HG02973 (cell line): ENCODE measurements at regions not wholly inside any gene's neighbourhood (a gene's known extent, or its start where the extent isn't known, plus 50 kb on each side); places are given as distances from the start of the nearest gene placed in this dataset.
"Not testable (repeated sequence)": the region's sequence is repeated elsewhere in the genome, so short reads cannot be mapped to it uniquely, and the experiment has no call there.

Experiments
- ATAC-seq: cut with Tn5 transposase; IDR thresholded peaks from one replicate; pipeline ENCODE4 v1.9.1; 2021; ENCODE audit warnings: moderate library complexity; ENCODE audit not compliant: unreplicated experiment

- no peak for ATAC-seq
Observed at GRCh38 chr2:194095359-194095758, 1561.7 kb upstream of the SLC39A10 start.

DNA sequence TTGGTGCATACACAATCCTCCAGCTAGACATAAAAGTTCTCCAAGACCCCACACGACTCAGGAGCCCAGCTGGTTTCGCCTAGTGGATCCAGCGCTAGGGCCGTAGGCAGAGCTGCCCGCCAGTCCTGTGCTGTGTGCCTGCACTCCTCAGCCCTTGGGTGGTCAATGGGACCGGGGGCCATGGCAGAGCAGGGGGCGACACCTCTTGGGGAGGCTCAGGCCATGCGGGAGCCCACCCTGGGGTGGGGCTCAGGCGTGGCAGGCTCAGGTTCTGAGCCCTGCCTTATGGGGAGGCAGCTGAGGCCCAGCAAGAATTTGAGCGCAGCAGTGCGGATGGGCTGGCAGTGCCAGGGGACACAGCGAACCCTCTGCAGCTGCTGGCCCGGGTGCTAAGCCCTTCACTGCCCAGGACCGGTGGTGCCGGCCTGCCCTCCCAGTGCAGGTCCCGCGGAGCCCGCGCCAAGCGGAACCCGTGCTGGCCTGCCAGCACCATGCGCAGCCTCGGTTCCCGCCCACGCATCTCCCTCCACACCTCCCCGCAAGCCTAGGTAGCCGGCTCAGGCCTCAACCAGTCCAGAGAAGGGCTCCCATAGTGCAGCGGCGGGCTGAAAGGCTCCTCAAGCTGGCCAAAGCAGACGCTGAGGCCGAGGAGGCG lies 1566.6 kb upstream of the SLC39A10 start:
- no peak for ATAC-seq

DNA sequence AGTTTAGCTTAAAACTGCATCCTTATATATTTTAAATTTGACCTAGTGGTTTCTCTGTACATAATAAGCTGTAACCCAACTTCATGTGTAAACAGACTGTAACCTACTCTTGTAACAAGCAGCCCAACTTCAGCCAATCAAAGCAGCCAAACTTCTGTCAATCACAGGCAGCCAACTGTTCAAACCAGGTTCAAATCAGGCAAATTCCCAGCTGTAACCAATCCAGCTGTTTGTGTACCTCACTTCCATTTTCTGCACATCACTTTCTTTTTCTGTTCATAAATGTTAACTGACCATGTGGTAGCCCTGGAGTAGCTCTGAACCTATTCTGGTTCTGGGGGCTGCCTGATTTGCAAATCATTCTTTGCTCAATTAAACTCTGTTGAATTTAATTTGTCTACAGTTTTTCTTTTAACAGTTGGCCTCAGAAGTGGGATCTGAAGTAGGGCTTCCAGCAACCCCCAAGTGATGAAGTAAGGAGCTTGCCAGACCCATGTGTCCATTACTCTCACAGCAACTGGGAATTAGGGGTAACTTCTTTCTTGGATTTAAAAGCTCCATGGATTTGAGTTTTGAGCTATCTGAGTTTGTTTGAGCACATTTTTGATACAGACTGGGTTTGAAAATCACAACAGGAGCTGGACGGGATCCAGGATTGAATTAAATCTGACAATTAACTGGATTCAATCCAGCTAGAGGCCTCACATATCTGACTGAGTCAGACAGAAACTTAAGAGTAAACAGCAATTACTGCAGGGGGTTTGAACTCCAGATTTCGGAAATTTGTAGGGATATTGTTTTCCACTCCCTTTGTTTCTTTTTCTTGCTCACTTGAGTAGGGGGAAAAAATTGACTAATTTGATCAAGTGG lies 1569.7 kb upstream of the SLC39A10 start:
- no peak for ATAC-seq

DNA sequence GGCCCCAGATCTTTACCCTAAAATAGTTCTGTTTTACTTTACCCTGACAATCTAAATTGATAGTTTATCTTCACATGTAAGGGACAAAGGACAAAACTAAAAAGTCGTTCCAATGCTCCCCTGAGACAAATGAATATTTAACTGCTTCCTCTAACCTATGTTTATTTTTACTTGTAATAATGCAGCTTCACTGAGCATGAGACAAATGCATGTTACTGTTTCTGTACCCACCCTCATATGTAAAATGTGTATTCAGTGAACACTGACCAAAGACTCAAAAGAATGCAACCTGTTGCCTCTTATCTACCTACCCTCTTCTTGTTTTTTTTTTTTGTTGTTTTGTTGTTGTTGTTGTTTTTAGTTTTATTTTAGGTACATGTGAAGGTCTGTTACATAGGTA lies 1570.9 kb upstream of the SLC39A10 start:
- no peak for ATAC-seq

DNA sequence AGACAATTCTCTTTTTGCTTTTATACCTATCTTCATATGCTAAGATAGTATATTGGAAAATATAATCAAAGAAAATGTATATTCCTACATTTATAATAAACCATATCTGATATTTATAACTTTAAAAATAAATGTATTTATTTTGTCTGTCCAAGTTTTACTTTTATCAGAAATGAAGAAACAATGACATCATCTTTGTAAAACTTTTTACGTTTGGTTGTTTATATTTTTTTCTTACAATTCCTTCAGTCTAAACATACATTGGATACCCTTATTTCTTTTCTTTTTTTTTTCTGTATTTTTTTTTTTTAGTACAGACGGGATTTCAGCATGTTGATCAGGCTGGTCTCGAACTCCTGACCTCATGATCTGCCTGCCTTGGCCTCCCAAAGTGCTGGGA lies 1577.0 kb upstream of the SLC39A10 start:
- ATAC-seq, result no peak

GRCh38 chr2:194077366-194077765 lies 1579.7 kb upstream of the SLC39A10 start:
- no peak for ATAC-seq

DNA sequence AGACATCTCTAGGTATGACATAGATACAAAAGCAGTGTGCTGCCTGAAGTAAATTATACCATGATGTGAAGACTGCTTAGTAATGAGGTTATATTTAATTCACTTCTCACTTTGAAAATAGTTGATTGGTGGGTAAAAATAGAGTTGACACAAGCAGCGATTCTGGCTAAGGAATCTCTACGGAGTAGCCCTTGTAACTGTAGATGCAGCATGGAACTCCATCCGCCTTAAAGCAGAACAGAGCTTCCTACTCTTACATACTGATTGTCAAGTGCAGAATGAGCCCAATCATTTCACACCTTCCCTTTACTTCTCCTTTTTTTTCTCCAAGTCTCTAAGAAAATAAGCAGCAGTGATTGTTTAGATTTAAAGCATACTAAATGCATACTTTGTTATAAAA lies 1594.6 kb upstream of the SLC39A10 start:
- ATAC-seq, result no peak

- no peak for ATAC-seq
Observed at GRCh38 chr2:194060269-194060668, 1596.8 kb upstream of the SLC39A10 start.

GRCh38 chr2:194054313-194054712 lies 1602.7 kb upstream of the SLC39A10 start:
- no peak for ATAC-seq

DNA sequence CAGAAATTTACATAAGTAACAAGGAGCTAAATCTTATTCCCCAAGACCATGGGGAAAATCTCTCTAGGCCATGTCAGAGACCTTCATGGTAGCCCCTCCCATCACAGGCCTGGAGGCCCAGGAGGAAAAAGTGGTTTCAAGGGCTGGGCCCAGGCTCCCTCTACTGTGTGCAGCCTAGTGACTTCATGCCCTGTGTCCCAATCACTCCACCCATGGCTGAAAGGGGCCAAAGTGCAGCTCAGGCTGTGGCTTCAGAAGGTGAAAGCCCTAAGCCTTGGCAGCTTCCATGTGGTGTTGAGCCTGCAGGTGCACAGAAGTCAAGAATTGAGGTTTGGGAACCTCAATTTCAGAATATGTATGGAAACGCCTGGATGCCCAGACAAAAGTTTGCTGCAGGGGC lies 1612.7 kb upstream of the SLC39A10 start:
- ATAC-seq, result no peak

DNA sequence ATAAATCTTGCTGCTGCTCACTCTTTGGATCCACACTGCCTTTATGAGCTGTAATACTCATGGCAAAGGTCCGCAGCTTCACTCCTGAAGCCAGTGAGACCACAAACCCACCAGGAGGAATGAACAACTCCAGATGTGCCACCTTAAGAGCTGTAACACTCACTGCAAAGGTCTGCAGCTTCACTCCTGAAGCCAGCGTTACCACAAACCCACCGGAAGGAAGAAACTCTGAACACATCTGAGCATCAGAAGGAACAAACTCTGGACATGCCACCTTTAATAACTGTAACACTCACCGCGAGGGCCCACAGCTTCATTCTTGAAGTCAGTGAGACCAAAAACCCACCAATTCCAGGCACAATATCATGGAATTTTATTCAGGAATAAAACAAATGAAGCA lies 1635.9 kb upstream of the SLC39A10 start:
- not testable (repeated sequence) for ATAC-seq

DNA sequence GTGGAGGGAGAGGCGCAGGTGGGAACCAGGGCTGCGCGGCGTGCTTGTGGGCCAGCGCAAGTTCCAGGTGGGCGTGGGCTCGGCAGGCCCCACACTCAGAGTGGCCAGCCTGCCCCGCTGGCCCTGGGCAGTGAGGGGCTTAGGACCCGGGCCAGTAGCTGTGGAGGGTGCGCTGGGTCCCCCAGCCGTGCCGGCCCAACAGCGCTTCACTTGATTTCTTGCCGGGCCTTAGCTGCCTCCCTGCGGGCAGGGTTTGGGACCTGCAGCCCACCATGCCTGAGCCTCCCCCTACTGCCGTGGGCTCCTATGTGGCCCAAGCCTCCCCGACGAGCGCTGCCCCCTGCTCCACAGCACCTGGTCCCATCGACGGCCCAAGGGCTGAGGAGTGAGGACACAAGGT lies 1636.9 kb upstream of the SLC39A10 start:
- ATAC-seq, result no peak

GRCh38 chr2:194015751-194016150 lies 1641.3 kb upstream of the SLC39A10 start:
- no peak for ATAC-seq

DNA sequence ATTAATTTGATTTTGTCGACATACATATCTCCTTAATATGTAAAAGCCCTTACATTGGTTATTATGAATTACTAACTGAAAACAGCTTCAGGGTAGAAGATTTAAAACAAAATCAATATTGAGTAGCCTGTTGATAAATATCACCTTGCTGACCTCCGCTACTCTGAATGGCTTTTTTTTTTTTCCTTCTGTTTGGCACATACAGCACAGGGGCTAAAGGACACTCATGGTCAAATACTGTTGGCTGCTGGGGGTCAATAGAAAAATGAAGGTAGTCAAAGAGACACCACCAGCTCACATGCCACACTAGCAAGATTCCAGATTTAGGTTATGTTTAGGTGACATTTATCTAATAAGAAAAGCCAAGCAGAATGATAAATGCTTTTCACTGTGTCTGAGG lies 1642.4 kb upstream of the SLC39A10 start:
- ATAC-seq, result no peak

DNA sequence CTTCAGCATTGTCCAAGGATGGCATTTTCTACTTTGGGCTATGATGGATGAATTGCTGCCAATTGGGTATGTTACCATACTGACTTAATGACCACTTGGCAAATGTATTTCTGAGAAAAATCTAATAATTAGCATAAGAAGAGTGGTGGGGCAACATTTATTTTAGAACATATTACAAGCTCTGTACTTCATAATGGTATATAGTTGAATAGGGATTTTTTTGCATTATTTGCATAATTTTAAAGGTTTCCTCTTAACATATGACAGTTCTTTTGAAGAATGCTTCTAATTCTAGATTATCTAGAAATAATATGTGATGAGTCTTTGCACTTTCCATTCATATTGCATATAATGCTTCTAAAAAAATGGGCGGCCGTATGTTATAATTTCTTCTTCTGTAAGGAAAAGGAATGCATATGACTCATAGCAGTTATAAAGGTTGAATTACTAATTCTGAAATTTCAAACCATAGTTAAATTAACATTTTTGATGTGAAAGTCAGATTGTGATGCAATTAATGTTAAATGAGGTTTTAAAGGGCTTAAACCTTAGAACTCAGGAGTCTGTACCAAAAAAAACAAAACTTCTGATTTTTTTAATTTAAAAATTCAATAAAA lies 1652.3 kb upstream of the SLC39A10 start:
- ATAC-seq, result no peak

DNA sequence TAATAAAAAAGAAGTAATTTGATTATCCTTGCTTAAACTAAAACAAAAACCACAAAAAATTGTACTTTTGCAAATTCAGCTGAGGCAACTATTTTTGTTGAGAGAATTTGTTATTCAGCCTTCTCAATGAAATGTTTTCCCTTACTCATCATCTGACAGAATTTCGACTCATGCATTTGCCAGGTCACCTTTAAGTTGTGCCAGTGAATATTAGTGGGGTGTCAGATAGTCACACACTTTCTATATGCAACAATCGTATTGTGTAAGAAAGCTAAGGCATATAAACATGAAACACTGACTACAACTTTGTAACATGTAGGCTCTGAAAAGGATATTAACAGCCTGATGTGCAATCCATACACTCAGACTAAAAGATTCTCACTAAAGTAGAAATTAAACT lies 1653.1 kb upstream of the SLC39A10 start:
- no peak for ATAC-seq

- ATAC-seq, result no peak
Observed at GRCh38 chr2:194002699-194003368, 1654.2 kb upstream of the SLC39A10 start.

DNA sequence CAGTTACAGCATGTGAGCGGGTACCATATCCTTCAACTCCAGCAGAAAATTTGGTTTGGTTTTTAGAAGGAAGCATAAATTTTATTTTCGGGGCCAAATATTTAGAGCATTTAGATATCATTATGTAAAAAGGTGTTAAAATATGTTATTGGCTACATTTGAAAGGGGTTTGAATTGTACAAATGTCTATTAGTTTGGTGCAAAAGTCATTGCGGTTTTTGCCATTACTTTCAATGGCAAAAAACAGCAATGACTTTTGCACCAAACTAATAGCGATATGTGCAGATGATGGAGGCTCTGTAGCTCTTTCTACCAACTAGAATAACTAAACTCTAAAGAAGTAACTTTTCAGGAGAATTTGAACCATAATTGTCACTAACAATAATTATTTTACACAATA lies 1666.2 kb upstream of the SLC39A10 start:
- no peak for ATAC-seq

- ATAC-seq, result no peak
Observed at GRCh38 chr2:193989645-193990044, 1667.4 kb upstream of the SLC39A10 start.

GRCh38 chr2:193988784-193989183 lies 1668.2 kb upstream of the SLC39A10 start:
- no peak for ATAC-seq

DNA sequence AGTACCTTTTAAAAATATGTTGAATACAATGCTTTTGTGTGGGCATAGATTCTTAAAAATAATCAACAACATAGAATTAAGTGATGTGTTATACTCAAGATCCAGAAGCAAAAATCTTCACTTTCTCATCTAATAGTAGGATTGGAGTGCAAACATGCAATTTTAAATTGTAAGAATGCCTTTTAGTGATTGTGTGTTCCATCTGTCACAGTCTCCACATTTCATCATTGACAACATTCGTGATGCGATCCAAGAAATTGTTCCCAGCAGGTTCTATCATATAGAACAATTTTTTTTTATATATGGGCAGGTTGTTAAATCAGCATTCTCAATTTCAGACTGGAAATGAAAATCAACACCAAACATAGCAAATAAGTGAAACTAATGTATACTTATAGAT lies 1671.8 kb upstream of the SLC39A10 start:
- ATAC-seq, result no peak
